Lung (tissue), 11 donors: ENCODE measurements at regions not wholly inside any gene's neighbourhood (a gene's known extent, or its start where the extent isn't known, plus 50 kb on each side); places are given as distances from the start of the nearest gene placed in this dataset.

ENCODE experiments used
- ATAC-seq: fragments of 200-7000 bp; cut with Tn5 transposase; one replicate; pipeline ENCODE4 v1.9.1; 2020; ENCODE audit warnings: moderate number of reproducible peaks; ENCODE audit not compliant: insufficient read depth, low FRiP score
- DNase-seq, 3 donors: peaks; one replicate each; pipeline ENCODE4 v3.0.0-alpha.2; 2013 to 2017
- H3K27ac ChIP-seq, 2 donors: one replicate each; pipeline ENCODE4 v1.5.1; 2013; ENCODE audit warnings: mild to moderate bottlenecking in 2 of 2, moderate library complexity in 2 of 2, control low read depth in 1 of 2, inconsistent platforms in 1 of 2, low read depth in 1 of 2, low read length in 1 of 2
- H3K27me3 ChIP-seq, 3 donors: one replicate each; pipeline ENCODE4 v1.5.1; 2013; ENCODE audit warnings: low read length in 2 of 3; ENCODE audit not compliant: control insufficient read depth in 3 of 3, insufficient read depth in 3 of 3
- H3K36me3 ChIP-seq, 4 donors: one replicate each; pipeline ENCODE4 v1.5.1; 2013; ENCODE audit warnings: low read length in 4 of 4, mild to moderate bottlenecking in 1 of 4, moderate library complexity in 1 of 4; ENCODE audit not compliant: control insufficient read depth in 4 of 4, insufficient read depth in 4 of 4
- H3K4me1 ChIP-seq, 5 donors: one replicate each; pipeline ENCODE4 v1.5.1; 2013; ENCODE audit warnings: low read length in 5 of 5, mild to moderate bottlenecking in 2 of 5, moderate library complexity in 1 of 5; ENCODE audit not compliant: control insufficient read depth in 5 of 5, insufficient read depth in 5 of 5
- H3K4me3 ChIP-seq: one replicate; pipeline ENCODE4 v1.5.1; 2013; ENCODE audit warnings: mild to moderate bottlenecking, control low read depth, moderate library complexity
- H3K9ac ChIP-seq, 2 donors: one replicate each; pipeline ENCODE4 v1.5.1; 2013; ENCODE audit warnings: low read length in 2 of 2, control low read depth in 1 of 2; ENCODE audit not compliant: insufficient read depth in 1 of 2
- H3K9me3 ChIP-seq, 4 donors: one replicate each; pipeline ENCODE4 v1.5.1; 2013; ENCODE audit warnings: low read length in 3 of 4, mild to moderate bottlenecking in 1 of 4, moderate library complexity in 1 of 4; ENCODE audit not compliant: control insufficient read depth in 4 of 4, insufficient read depth in 3 of 4
- CTCF ChIP-seq: IDR thresholded peaks from 2 replicates; pipeline ENCODE4 v1.5.1; 2012; ENCODE audit warnings: mild to moderate bottlenecking; ENCODE audit errors: control extremely low read depth, extremely low read depth
- WGBS, 2 donors: extraction: QIAGEN DNeasy Blood & Tissue Kit; methylation state at CpG; one replicate each; pipeline ENCODE4 v1.1.7; 2013; 5-methylcytosine and 5-hydroxymethylcytosine counted together
- donor health status: control.
- donor health status: control.
- donor health status: Bipolar disorder and iron deficiency.
- donor health status: healthy.
- donor health status: DM: yes; HTN: yes; CAD: no.

GRCh38 chr5:58197875-58198274, 262.0 kb downstream of the PLK2 start:
- no peak overlapping the region for H3K9ac ChIP-seq
- H3K36me3 ChIP-seq: no peaks in the 10 kb centered on the region
- no peaks in the 10 kb centered on the region for H3K27me3 ChIP-seq
- ATAC-seq: no peak
- DNase-seq: no peak
- no peak overlapping the region for H3K4me3 ChIP-seq
- H3K27ac ChIP-seq: no peak overlapping the region
- H3K9me3 ChIP-seq: no peaks in the 10 kb centered on the region
- no peaks in the 10 kb centered on the region for H3K4me1 ChIP-seq
- no peak for TF ChIP-seq CTCF

- Histone ChIP-seq H3K9ac (no peak overlapping the region), H3K4me1 (no peaks in the 10 kb centered on the region), H3K9me3 (no peaks in the 10 kb centered on the region), H3K27me3 (no peaks in the 10 kb centered on the region), H3K4me3 (no peak overlapping the region), H3K27ac (no peak overlapping the region), H3K36me3 (no peaks in the 10 kb centered on the region)
- ATAC-seq (no peak), DNase-seq (no peak)
- TF ChIP-seq CTCF: no peak
- WGBS, 2 donors: 96% methylated on average over 1 of the region's 1 CpG
Observed at GRCh38 chr5:58191443-58191842, 268.4 kb downstream of the PLK2 start.

GRCh38 chr5:58188262-58188651, 271.6 kb downstream of the PLK2 start:
- no peak for TF ChIP-seq CTCF
- no peaks in the 10 kb centered on the region for H3K27me3 ChIP-seq
- DNase-seq: no peak
- WGBS, 2 donors: 45 to 62% methylated on average over 4 of the region's 4 CpGs
- ATAC-seq: no peak
- peak overlapping the region in 1 of 2 donors; percentile 21 for H3K27ac ChIP-seq
- H3K4me1 ChIP-seq: peaks cover 0 to 7% (median 0%) of the 10 kb centered on the region in 5 donors
- no peak overlapping the region for H3K4me3 ChIP-seq
- no peak overlapping the region for H3K9ac ChIP-seq
- no peaks in the 10 kb centered on the region for H3K36me3 ChIP-seq
- H3K9me3 ChIP-seq: no peaks in the 10 kb centered on the region

- Histone ChIP-seq H3K36me3 (no peaks in the 10 kb centered on the region), H3K4me3 (no peak overlapping the region), H3K9me3 (no peaks in the 10 kb centered on the region), H3K9ac (no peak overlapping the region), H3K4me1 (peaks cover 0 to 9% (median 0%) of the 10 kb centered on the region in 5 donors), H3K27ac (no peak overlapping the region), H3K27me3 (no peaks in the 10 kb centered on the region)
- WGBS, 2 donors: 87 to 89% methylated on average over 1 of the region's 1 CpG
- no peak for ATAC-seq
- no peak for DNase-seq
- TF ChIP-seq CTCF: no peak
Observed at GRCh38 chr5:58187432-58188261, 272.2 kb downstream of the PLK2 start.
